ENCODE measurements at regions not wholly inside any gene's neighbourhood (a gene's known extent, or its start where the extent isn't known, plus 50 kb on each side); places are given as distances from the start of the nearest gene placed in this dataset.
"Not testable (repeated sequence)": the region's sequence is repeated elsewhere in the genome, so short reads cannot be mapped to it uniquely, and the experiment has no call there.

DNA sequence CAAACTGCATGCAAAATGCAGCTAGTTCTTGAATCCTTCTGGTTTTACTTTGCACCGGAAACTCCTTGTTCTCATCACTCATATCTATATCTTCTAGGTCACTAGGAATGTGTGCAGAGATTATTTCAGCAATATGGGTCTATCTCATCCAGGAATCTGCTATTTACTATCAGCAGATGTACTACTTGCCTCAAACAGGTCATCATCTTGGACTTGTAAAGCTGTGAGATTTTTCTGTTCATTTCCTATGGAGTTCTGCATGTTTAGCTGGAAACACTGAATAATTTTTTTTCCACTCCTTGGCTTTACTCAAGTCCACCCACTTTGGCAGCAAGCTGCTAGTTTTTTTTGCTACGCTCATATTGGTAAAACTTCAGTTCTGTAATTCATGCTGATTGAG is 334.8 kb downstream of the RPIA start:
- not testable (repeated sequence) for DNase-seq

DNA sequence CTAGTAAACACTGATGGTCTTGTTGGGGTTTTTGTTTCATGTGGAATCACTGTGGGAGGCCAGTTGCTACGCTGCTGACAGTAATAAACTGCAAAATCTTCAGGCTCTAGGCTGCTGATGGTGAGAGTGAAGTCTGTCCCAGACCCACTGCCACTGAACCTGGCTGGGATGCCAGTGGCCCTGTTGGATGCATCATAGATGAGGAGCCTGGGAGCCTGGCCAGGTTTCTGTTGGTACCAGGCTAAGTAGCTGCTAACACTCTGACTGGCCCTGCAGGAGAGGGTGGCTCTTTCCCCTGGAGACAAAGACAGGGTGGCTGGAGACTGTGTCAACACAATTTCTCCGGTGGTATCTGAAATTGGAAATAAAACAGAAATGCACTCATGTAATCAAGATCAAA is 335.6 kb downstream of the RPIA start:
- not testable (repeated sequence) for DNase-seq

DNA sequence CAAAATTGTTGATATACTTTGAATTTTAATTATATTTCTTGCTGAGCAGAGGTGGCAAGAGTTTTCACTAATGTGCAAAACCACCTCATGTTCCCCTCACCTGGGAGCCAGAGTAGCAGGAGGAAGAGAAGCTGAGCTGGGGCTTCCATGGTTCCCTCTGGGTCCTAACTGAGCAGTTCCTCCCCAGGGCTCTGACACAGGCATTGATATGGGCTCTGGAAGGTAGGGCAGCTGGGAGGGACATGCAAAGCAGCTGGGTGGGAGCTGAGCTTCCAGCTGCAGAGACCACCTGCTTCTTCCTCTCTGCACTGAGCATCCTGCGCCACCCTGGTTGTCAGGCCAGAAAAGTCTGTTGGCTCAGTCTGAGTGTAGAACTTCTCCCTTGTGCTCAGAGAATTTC is 336.1 kb downstream of the RPIA start:
- not testable (repeated sequence) for DNase-seq

DNA sequence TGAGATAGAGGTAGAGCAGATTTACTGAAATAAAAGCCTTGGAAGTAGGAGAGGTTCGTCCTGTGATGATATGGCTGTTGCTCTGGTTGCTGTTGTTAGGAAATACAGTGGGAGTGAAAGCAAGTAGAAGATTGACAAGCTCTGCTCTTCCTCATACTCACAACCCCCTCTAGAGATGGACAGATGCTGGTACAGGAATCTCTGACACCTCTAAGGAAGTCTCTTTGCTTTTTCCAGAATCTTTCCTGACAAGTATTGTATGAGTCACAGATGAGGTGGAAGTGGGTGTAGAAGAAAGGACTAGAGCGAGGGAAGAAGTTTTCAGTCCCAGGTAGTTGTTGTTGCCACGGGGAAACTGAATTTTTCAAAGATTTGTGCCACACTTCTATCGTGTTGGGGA is 337.8 kb downstream of the RPIA start:
- not testable (repeated sequence) for DNase-seq

GRCh38 chr2:89048138-89049066 is 356.9 kb downstream of the RPIA start:
- peak; percentile 30 to 37 for DNase-seq

GRCh38 chr2:89058616-89059015 is 367.1 kb downstream of the RPIA start:
- DNase-seq: not testable (repeated sequence)

- DNase-seq: not testable (repeated sequence)
These were observed 369.7 kb downstream of the RPIA start for GRCh38 chr2:89061174-89061573.

DNA sequence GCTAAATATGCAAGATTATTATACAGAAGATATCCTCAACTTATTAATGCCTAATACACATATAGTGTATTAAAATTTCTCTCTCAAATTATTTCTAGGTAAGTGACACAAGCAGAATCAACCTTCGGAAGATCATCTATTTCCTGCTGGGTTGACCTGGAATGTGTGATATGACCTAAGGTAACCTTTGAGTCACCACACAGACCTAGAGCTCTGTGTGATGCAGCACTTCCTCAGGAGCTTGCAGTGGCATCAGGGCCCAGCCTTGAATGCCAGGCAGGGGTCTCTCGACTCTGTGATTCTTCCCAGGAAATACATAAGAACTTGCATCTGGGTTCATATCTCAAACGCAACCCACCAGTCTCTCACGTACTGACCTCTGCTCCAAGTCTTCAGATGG is 385.3 kb downstream of the RPIA start:
- DNase-seq: not testable (repeated sequence)

- DNase-seq: not testable (repeated sequence)
These were observed 401.4 kb downstream of the RPIA start for GRCh38 chr2:89092911-89093310.

GRCh38 chr2:89095060-89095459 is 403.6 kb downstream of the RPIA start:
- not testable (repeated sequence) for DNase-seq

DNA sequence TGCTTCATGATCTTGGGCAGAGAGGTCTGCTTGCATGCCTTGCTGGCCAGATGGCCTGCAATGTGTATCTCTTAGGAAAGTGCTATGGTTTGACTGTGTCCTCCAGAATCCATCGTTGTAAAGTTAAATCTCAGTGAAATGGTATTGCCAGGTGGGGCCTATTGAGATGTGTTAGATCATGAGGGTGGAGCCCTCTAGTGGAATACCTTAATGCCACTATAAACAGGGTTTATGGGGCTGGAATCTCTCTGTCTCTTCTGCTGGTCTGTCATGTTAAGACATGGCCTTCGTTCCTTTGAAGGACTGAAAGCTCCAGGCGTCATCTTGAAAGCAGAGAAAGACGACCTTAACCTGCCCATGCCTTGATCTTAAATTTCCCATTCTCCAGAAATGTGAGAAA is 411.1 kb downstream of the RPIA start:
- DNase-seq: not testable (repeated sequence)

DNA sequence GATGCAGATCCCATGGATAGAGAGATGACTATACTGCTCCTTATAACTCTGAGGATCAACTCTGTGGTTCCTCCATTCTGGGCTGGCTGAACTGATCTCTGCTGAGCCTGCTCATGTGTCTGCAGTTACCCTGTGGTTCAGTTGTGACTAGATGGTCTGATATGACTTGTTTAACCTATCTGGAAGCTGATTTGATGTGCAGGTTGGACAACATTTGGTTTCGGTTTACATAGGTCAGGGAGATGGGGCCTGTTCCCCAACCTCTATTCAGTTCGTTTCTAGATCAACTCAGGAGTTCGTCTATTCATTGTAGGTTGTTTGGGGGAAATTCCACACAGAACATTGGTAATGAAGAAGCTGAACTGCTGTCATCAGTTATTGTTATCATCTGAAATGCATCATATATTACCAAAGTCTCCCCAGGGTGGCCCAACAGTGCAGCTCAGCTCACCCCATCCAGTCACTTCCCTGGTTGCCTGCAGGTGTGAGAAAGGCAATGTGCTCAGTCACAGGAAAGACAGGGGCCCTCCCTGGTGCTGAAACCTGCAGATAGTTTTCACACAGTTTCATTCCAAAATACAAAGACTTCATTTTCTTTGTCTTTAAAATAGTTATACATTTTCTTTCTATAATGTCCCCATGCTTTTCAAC is 415.0 kb downstream of the RPIA start:
- DNase-seq: not testable (repeated sequence)

DNA sequence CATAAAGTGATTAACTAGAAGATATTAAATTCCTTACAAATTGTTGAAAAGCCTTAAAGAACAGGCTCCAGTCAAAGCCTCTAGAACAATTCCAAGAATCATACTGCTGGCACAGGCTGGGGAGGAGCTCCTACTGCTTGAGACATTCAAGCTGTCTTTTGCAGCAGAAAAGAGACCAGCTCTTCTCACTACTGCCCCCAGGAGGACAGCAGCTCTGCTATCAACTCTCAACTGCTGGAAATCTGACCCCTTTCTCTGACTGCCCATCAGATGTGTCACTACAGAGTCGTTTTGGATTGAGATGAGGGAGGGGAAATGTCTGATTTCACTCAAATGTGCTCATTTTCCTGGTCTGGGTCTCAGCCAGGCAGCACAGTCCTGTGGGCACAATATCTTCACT is 421.0 kb downstream of the RPIA start:
- DNase-seq: peak in 1 of 2 donors; percentile 20

DNA sequence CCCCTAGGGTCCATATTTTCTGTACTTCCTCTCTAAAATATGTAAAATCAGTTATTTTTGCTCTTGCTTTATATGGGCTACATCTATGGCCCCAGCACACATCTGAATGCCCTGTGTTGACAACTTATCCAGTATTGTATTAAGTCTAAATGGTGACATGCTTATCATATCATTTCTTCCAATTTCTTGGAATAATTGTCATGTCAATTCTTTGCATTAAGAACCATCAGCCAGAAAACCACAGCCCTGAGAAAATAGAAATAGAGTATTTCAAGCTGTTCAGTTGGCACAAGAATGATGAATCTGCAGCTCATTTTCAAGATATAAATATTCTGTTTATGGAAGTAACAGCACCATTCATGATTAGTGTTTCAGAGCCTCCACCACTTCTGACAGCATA is 421.8 kb downstream of the RPIA start:
- DNase-seq: not testable (repeated sequence)

DNA sequence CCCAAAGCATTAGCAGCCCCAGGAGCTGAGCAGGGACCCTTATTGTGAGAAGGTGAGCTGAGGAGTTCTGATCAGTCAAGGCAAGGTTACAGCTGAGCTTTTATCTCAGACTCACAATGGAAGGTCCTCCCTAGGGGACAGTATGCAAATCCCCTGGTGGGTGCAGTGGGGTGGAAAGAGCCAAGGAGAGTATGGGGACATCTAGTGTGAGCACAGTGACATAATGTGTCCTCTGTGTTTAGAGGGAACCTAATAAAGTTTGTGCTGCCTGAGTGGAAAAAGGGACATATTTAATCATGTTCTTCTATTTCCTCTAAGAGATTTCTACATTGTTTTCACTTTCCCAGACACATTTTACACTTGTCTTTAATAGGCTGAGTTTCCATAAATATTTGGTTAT is 438.0 kb downstream of the RPIA start:
- not testable (repeated sequence) for DNase-seq

DNA sequence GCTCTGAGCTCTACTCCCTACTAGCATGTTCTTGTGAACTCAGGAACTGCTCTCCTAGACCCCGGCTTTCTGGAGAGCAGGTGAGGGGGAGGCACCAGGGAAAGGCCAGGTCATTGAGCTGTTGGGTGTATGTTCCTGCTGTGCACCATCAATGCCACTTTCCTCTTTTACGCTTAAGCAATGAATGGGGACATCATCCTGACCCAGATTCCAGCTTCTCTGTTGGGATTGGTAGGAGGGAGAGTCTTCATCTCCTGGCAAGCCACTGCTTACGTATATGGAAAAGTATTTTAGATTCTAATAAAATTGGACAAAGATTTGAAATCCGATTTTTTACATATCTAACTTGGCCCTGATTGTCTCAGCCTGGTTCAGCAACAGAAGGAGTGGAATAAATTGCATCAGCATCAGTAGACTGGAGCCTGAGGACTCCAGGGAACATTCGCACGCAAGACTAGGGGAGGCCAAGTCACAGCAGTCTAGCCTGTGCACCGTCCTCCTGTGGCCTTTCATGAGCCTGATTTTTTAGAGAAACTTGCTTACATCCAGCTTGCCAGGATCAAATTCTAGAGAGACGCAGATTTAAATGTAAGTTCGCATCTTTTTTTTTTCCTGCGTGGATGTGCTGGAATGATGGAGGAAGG is 439.3 kb downstream of the RPIA start:
- DNase-seq: not testable (repeated sequence)

- not testable (repeated sequence) for DNase-seq
These were observed 451.5 kb downstream of the RPIA start for GRCh38 chr2:89142959-89143358.

DNA sequence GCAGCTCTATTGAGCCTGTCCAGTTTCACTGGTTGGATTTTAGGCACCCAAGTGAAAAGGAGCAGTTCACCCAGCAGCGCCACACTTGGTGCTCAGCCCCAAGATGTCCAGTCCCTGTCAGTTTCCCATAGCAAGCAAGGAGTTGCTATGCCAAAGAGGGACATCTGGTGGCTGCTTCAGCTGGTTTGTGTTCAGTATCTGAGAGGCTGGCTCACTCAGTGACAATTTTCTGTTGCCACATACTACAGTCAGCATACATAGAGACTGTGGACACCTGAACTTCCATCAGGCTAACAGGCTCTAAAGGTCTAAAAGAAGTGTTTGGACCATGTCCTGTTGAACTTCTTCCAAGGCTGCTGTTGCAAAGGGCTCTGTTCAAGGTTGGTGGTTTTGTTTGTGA is 453.9 kb downstream of the RPIA start:
- DNase-seq: not testable (repeated sequence)

DNA sequence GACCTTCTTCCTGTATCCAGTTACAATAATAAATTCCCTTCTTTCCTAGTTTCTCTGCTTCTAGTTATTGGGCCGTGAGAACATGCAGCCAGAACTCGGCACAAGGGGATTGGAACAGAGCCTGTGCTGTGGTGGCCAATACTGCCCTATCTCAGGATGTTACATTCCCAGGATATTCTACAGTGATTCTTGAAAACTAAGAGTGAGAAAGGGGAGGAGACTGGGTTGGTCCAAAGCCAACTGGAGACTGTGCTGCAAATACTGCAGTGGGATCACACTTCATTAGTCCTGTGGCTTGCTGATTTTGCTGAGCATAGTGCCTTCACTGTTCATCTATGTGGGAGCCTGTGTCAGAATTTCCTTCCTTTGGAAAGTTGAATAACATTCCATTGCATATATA is 456.8 kb downstream of the RPIA start:
- DNase-seq: not testable (repeated sequence)

DNA sequence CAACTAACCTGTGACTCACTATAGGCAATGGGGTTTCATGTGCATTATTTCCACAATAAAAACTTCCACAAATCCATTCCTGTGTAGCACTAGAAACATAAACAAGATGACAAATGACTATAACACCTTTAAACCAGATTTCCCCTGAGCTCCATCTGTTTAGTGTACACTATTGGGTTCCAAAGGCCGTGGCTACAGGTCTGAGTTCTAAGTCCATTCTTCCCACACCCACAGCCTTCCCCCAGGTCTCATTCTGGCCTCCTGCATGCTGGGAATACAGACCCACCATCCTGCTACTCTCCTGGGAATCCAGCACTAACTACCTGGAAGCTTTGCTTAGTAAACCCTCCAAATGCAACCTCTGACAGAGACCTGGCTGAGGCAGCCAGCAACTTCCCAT is 460.2 kb downstream of the RPIA start:
- DNase-seq: not testable (repeated sequence)

DNA sequence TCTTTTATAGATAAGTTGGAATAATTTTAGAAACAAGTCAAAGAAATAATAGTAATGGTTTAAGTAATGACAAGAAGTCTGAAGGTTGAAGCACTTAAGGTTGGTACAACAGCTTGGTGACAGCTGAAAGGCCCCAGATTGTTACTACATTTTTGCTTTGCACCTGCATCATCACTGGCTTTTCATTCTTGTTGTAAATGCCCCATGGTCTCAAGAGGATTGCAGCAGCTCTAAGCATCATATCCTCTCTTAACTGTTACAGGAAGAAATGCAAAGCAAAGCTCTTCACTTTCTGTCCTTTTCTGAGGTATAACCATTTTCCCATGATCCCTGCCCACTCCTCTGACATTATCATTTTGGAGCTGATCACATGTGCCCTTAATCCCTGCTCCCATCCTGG is 461.0 kb downstream of the RPIA start:
- DNase-seq: not testable (repeated sequence)

- peak; percentile 50 to 67 for DNase-seq
These were observed 461.7 kb downstream of the RPIA start for GRCh38 chr2:89153210-89153609.

GRCh38 chr2:89154247-89154682 is 462.8 kb downstream of the RPIA start:
- DNase-seq: not testable (repeated sequence)

Measured in inflammatory macrophage (primary cell).